Keratinocyte (primary cell): ENCODE measurements at regions not wholly inside any gene's neighbourhood (a gene's known extent, or its start where the extent isn't known, plus 50 kb on each side); places are given as distances from the start of the nearest gene placed in this dataset.

Experiments
- EZH2 ChIP-seq: IDR thresholded peaks from one replicate; pipeline ENCODE4 v1.6.1; 2012; ENCODE audit warnings: inconsistent platforms, mild to moderate bottlenecking, low read length, moderate library complexity
- TF ChIP-seq, protein P1 (sequence below), 3 experiments: IDR thresholded peaks in 1 of 3; conservative IDR thresholded peaks in 1 of 3; optimal IDR thresholded peaks in 1 of 3; 2 replicates in 2 of 3; 3 replicates in 1 of 3; pipeline versions ENCODE3 to v1.5.1; 2011; ENCODE audit warnings: low read length in 3 of 3, mild to moderate bottlenecking in 3 of 3, moderate library complexity in 2 of 3, control low read depth in 1 of 3, inconsistent platforms in 1 of 3; ENCODE audit not compliant: insufficient read depth in 2 of 3; ENCODE audit errors: extremely low read depth in 1 of 3

DNA sequence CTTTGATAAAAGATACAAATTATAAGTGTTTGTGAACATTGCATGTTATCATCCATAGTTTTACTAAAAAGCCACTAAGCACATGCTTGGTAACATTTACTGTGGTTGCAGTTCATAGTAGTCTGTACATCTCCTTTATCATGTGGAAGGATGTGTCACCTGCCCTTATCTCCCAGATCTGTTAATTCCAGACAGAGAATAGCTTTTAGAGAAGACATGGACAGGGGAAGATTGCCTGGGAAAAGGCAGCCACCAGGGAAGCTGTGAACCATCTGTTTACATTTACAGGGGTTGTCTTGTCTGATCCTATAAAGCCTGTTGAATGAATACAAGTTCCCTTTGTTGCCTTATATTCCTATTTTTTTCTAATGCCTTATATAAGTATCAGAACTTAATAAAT lies 396.0 kb downstream of the FAT4 start:
- TF ChIP-seq, protein P1, sequence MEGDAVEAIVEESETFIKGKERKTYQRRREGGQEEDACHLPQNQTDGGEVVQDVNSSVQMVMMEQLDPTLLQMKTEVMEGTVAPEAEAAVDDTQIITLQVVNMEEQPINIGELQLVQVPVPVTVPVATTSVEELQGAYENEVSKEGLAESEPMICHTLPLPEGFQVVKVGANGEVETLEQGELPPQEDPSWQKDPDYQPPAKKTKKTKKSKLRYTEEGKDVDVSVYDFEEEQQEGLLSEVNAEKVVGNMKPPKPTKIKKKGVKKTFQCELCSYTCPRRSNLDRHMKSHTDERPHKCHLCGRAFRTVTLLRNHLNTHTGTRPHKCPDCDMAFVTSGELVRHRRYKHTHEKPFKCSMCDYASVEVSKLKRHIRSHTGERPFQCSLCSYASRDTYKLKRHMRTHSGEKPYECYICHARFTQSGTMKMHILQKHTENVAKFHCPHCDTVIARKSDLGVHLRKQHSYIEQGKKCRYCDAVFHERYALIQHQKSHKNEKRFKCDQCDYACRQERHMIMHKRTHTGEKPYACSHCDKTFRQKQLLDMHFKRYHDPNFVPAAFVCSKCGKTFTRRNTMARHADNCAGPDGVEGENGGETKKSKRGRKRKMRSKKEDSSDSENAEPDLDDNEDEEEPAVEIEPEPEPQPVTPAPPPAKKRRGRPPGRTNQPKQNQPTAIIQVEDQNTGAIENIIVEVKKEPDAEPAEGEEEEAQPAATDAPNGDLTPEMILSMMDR (optimal IDR thresholded peaks at IDR 0.05 in 1 of 3, IDR thresholded peaks at IDR 0.05 in 1 of 3, conservative IDR thresholded peaks at IDR 0.05 in 1 of 3; ENCODE audit: extremely low read depth in 1 of 3, insufficient read depth in 2 of 3, low read length in 3 of 3): no peak
- TF ChIP-seq EZH2: no peak
